ENCODE measurements at regions not wholly inside any gene's neighbourhood (a gene's known extent, or its start where the extent isn't known, plus 50 kb on each side); places are given as distances from the start of the nearest gene placed in this dataset.

DNA sequence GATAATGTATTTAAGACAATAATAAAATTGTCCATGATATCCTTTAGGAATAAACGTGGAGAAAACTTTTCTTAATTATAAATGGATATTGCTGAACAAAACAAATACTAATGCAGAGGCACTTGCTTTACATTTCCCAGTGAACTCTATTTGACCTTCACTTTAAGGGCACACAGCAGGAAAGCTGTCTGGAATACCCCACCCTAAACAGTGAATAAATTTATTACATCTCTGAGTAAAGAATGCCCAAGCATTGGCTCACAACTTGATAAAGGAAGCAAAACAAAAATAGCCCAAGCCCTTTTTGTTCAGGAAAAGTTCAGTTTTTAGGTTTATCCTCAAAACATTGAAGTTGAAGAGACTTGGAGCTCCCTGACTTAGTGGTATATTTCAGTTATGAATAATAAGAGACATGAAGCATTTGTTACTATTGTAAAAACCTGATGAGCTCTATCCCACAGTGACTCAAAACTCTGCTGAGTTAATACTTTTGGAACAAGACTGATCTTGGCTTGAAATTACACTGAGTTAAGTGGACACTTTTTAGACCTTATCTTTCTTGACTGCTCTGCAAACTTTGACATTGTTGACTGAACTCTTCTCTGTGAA lies 353.9 kb downstream of the BCKDHB start:
- H4K20me1 ChIP-seq (ENCODE audit: insufficient read depth, low read length): no peaks in the 10 kb centered on the region
- intact Hi-C loops (cut with micrococcal nuclease; ENCODE audit: unreplicated experiment): no loop called here
- no peaks in the 10 kb centered on the region for H3K36me3 ChIP-seq (ENCODE audit: insufficient read depth, low read length)
- no peak overlapping the region for H3K27ac ChIP-seq (ENCODE audit: low read depth, low read length, poor library complexity, severe bottlenecking)
- no peaks in the 10 kb centered on the region for H3K9me3 ChIP-seq (ENCODE audit: low read length)
- ChIA-PET POLR2A (interaction anchor here (0.7 kb wide), 1 partner anchor 158 kb away, joined by 3 read pairs; no protein-coding TSS in a partner anchor), CTCF (ENCODE audit: unreplicated experiment) (no interaction called here)
- H3K4me3 ChIP-seq (ENCODE audit: low read depth, low read length, poor library complexity, severe bottlenecking): no peak overlapping the region
- TF ChIP-seq, protein P1, sequence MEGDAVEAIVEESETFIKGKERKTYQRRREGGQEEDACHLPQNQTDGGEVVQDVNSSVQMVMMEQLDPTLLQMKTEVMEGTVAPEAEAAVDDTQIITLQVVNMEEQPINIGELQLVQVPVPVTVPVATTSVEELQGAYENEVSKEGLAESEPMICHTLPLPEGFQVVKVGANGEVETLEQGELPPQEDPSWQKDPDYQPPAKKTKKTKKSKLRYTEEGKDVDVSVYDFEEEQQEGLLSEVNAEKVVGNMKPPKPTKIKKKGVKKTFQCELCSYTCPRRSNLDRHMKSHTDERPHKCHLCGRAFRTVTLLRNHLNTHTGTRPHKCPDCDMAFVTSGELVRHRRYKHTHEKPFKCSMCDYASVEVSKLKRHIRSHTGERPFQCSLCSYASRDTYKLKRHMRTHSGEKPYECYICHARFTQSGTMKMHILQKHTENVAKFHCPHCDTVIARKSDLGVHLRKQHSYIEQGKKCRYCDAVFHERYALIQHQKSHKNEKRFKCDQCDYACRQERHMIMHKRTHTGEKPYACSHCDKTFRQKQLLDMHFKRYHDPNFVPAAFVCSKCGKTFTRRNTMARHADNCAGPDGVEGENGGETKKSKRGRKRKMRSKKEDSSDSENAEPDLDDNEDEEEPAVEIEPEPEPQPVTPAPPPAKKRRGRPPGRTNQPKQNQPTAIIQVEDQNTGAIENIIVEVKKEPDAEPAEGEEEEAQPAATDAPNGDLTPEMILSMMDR (conservative IDR thresholded peaks at IDR 0.05; ENCODE audit: low read length): no peak
- no peak for TF ChIP-seq EZH2phosphoT487 (IDR thresholded peaks at IDR 0.05; ENCODE audit: borderline replicate concordance, low read depth, low read length)
- no peaks in the 10 kb centered on the region for H3K9me2 ChIP-seq (ENCODE audit: insufficient read depth, low read length)
- DNase-seq (ENCODE audit: low spot score): no peak
- no peaks in the 10 kb centered on the region for H3K79me2 ChIP-seq (ENCODE audit: insufficient read depth, low read depth, low read length)
- BruUV-seq (replicated peaks): no TSS peak
- H3K4me2 ChIP-seq (ENCODE audit: low read length): no peak overlapping the region
- H2AFZ ChIP-seq (ENCODE audit: low read length): no peak overlapping the region
- no peaks in the 10 kb centered on the region for H3K4me1 ChIP-seq (ENCODE audit: insufficient read depth, low read length, poor library complexity, severe bottlenecking)

GRCh38 chr6:80457439-80457933 lies 351.0 kb downstream of the BCKDHB start:
- no peaks in the 10 kb centered on the region for H3K36me3 ChIP-seq (ENCODE audit: insufficient read depth, low read length)
- no peak for TF ChIP-seq EZH2phosphoT487 (IDR thresholded peaks at IDR 0.05; ENCODE audit: borderline replicate concordance, low read depth, low read length)
- TF ChIP-seq, protein P1 (conservative IDR thresholded peaks at IDR 0.05; ENCODE audit: low read length): no peak
- H4K20me1 ChIP-seq (ENCODE audit: insufficient read depth, low read length): no peaks in the 10 kb centered on the region
- H3K79me2 ChIP-seq (ENCODE audit: insufficient read depth, low read depth, low read length): no peaks in the 10 kb centered on the region
- H3K4me2 ChIP-seq (ENCODE audit: low read length): no peak overlapping the region
- no peaks in the 10 kb centered on the region for H3K9me3 ChIP-seq (ENCODE audit: low read length)
- intact Hi-C loops (cut with micrococcal nuclease; ENCODE audit: unreplicated experiment): no loop called here
- H2AFZ ChIP-seq (ENCODE audit: low read length): no peak overlapping the region
- DNase-seq (ENCODE audit: low spot score): no peak
- BruUV-seq (replicated peaks): no TSS peak
- no peak overlapping the region for H3K27ac ChIP-seq (ENCODE audit: low read depth, low read length, poor library complexity, severe bottlenecking)
- ChIA-PET POLR2A (interaction anchor here (0.7 kb wide), 1 partner anchor 15 kb away, joined by 3 read pairs; no protein-coding TSS in a partner anchor), CTCF (ENCODE audit: unreplicated experiment) (no interaction called here)
- H3K9me2 ChIP-seq (ENCODE audit: insufficient read depth, low read length): no peaks in the 10 kb centered on the region
- no peak overlapping the region for H3K4me3 ChIP-seq (ENCODE audit: low read depth, low read length, poor library complexity, severe bottlenecking)
- H3K4me1 ChIP-seq (ENCODE audit: insufficient read depth, low read length, poor library complexity, severe bottlenecking): no peaks in the 10 kb centered on the region

GRCh38 chr6:80456724-80457438 lies 350.4 kb downstream of the BCKDHB start:
- no peak for DNase-seq (ENCODE audit: low spot score)
- H3K4me1 ChIP-seq (ENCODE audit: insufficient read depth, low read length, poor library complexity, severe bottlenecking): no peaks in the 10 kb centered on the region
- POLR2A ChIA-PET: interaction anchor here (0.6 to 0.7 kb wide), 3 partner anchors 15 to 256 kb away, joined by 3 to 4 read pairs (median 3); no protein-coding TSS in a partner anchor
- H2AFZ ChIP-seq (ENCODE audit: low read length): no peak overlapping the region
- no peak overlapping the region for H3K27ac ChIP-seq (ENCODE audit: low read depth, low read length, poor library complexity, severe bottlenecking)
- no peak overlapping the region for H3K4me3 ChIP-seq (ENCODE audit: low read depth, low read length, poor library complexity, severe bottlenecking)
- TF ChIP-seq, protein P1 (conservative IDR thresholded peaks at IDR 0.05; ENCODE audit: low read length): no peak
- no peak for TF ChIP-seq EZH2phosphoT487 (IDR thresholded peaks at IDR 0.05; ENCODE audit: borderline replicate concordance, low read depth, low read length)
- no peak overlapping the region for H3K4me2 ChIP-seq (ENCODE audit: low read length)
- H3K36me3 ChIP-seq (ENCODE audit: insufficient read depth, low read length): no peaks in the 10 kb centered on the region
- CTCF ChIA-PET (ENCODE audit: unreplicated experiment): no interaction called here
- intact Hi-C loops (cut with micrococcal nuclease; ENCODE audit: unreplicated experiment): no loop called here
- no TSS peak for BruUV-seq (replicated peaks)
- H3K9me3 ChIP-seq (ENCODE audit: low read length): no peaks in the 10 kb centered on the region
- no peaks in the 10 kb centered on the region for H4K20me1 ChIP-seq (ENCODE audit: insufficient read depth, low read length)
- H3K79me2 ChIP-seq (ENCODE audit: insufficient read depth, low read depth, low read length): no peaks in the 10 kb centered on the region
- H3K9me2 ChIP-seq (ENCODE audit: insufficient read depth, low read length): no peaks in the 10 kb centered on the region
